K562 (cell line): ENCODE measurements at regions not wholly inside any gene's neighbourhood (a gene's known extent, or its start where the extent isn't known, plus 50 kb on each side); places are given as distances from the start of the nearest gene placed in this dataset.

Experiments
- AFF1 ChIP-seq, 2 experiments: fragments of 450-650 bp; IDR thresholded peaks; 2 replicates each; pipeline ENCODE4 v1.6.1; 2018; ENCODE audit warnings: mild to moderate bottlenecking in 2 of 2, low read depth in 1 of 2; ENCODE audit not compliant: partially characterized antibody in 2 of 2
- CSDE1 ChIP-seq, 2 experiments: fragments of 450-650 bp; IDR thresholded peaks; 2 replicates each; pipeline ENCODE4 v1.6.1; 2016; ENCODE audit warnings: mild to moderate bottlenecking in 1 of 2
- DMBX1 ChIP-seq: fragments of 250-450 bp; sonication (Bioruptor Pico); IDR thresholded peaks from 2 replicates; pipeline ENCODE4 v1.8.0; 2022; ENCODE audit warnings: inconsistent platforms, mild to moderate bottlenecking, moderate library complexity, borderline replicate concordance
- E2F5 ChIP-seq: sonication (generic); formaldehyde crosslinking; IDR thresholded peaks from 2 replicates; pipeline ENCODE4 v1.8.0; 2022; ENCODE audit warnings: mild to moderate bottlenecking, missing genetic modification reagents
- GMEB1 ChIP-seq: fragments of 250-450 bp; sonication (Bioruptor Pico); IDR thresholded peaks from 2 replicates; pipeline ENCODE4 v1.4.0; 2020; ENCODE audit warnings: mild to moderate bottlenecking
- KLF6 ChIP-seq: fragments of 250-450 bp; sonication (Bioruptor Pico); IDR thresholded peaks from 2 replicates; pipeline ENCODE4 v1.4.0; 2020; ENCODE audit warnings: mild to moderate bottlenecking, moderate library complexity, borderline replicate concordance
- MEF2D ChIP-seq: conservative IDR thresholded peaks from 2 replicates; pipeline ENCODE4 v1.6.1; 2016; ENCODE audit warnings: low read depth, missing genetic modification characterization, missing compliant biosample characterization
- MLX ChIP-seq, 2 experiments: fragments of 450-650 bp in 1 of 2; sonication (generic) in 1 of 2; formaldehyde crosslinking; conservative IDR thresholded peaks; 2 replicates each; pipeline versions ENCODE4 v1.4.0 to v1.8.1; 2020 to 2022; ENCODE audit warnings: mild to moderate bottlenecking in 1 of 2, missing genetic modification reagents in 1 of 2
- NCOA1 ChIP-seq: fragments of 450-650 bp; IDR thresholded peaks from 2 replicates; pipeline ENCODE4 v1.6.1; 2016; ENCODE audit warnings: low read depth
- NR2F6 ChIP-seq: fragments of 450-650 bp; formaldehyde crosslinking; IDR thresholded peaks from 2 replicates; pipeline ENCODE4 v1.4.0; 2020; ENCODE audit warnings: mild to moderate bottlenecking
- NR3C1 ChIP-seq: sonication (generic); formaldehyde crosslinking; IDR thresholded peaks from 2 replicates; pipeline ENCODE4 v1.8.1; 2022; ENCODE audit warnings: missing genetic modification reagents
- NR4A1 ChIP-seq, 2 experiments: fragments of 250-450 bp in 1 of 2; fragments of 450-650 bp in 1 of 2; sonication (Bioruptor Pico) in 1 of 2; IDR thresholded peaks; 2 replicates each; pipeline versions ENCODE4 v1.4.0 to v1.6.1; 2016 to 2020; ENCODE audit warnings: mild to moderate bottlenecking in 2 of 2, missing compliant biosample characterization in 1 of 2, missing genetic modification characterization in 1 of 2, moderate library complexity in 1 of 2
- RFX5 ChIP-seq: IDR thresholded peaks from 2 replicates; pipeline ENCODE4 v1.6.1; 2011; ENCODE audit warnings: low read depth, mild to moderate bottlenecking, improper control_type of control experiment, low read length
- SFPQ ChIP-seq: fragments of 200-400 bp; formaldehyde crosslinking; IDR thresholded peaks from 2 replicates; pipeline ENCODE4 v1.6.1; 2017; ENCODE audit warnings: mild to moderate bottlenecking, low read depth, low read length, moderate library complexity
- SMARCA4 ChIP-seq: fragments of 450-650 bp; IDR thresholded peaks from 2 replicates; pipeline ENCODE4 v1.6.1; 2016
- UBTF ChIP-seq, 2 experiments: IDR thresholded peaks; 2 replicates each; pipeline ENCODE4 v1.6.1; 2012; ENCODE audit warnings: improper control_type of control experiment in 2 of 2, low read depth in 2 of 2, low read length in 2 of 2, borderline replicate concordance in 1 of 2

- TF ChIP-seq GMEB1 (CRISPR knock-in tag) (0 out of 2 replicates have a peak, but pooled peaks have one; percentile 24), MEF2D (0 out of 2 replicates have a peak, but pooled peaks have one; percentile 43), UBTF (IDR thresholded peaks at IDR 0.05; ENCODE audit: borderline replicate concordance in 1 of 2, low read depth in 2 of 2, low read length in 2 of 2) (no peak), MLX (CRISPR knock-in tag; conservative IDR thresholded peaks at IDR 0.05) (no peak), DMBX1 (no peak), NR3C1 (CRISPR knock-in tag) (no peak), NR4A1 (CRISPR knock-in tag; IDR thresholded peaks at IDR 0.05) (no peak), NR4A1 (tag; IDR thresholded peaks at IDR 0.05) (peak; percentile 59; the same call in 1 of the 2 replicates), NCOA1 (no peak), SMARCA4 (no peak), RFX5 (no peak), CSDE1 (IDR thresholded peaks at IDR 0.05) (no peak), KLF6 (peak; percentile 67; the same call in 1 of the 2 replicates), AFF1 (IDR thresholded peaks at IDR 0.05; ENCODE audit: low read depth in 1 of 2, partially characterized antibody in 2 of 2) (no peak), NR2F6 (CRISPR knock-in tag) (no peak), SFPQ (no peak), E2F5 (CRISPR knock-in tag) (no peak)
Measured at GRCh38 chr12:91287753-91288152, 105.1 kb upstream of the DCN start (continued).
